ENCODE measurements at regions not wholly inside any gene's neighbourhood (a gene's known extent, or its start where the extent isn't known, plus 50 kb on each side); places are given as distances from the start of the nearest gene placed in this dataset.

DNA sequence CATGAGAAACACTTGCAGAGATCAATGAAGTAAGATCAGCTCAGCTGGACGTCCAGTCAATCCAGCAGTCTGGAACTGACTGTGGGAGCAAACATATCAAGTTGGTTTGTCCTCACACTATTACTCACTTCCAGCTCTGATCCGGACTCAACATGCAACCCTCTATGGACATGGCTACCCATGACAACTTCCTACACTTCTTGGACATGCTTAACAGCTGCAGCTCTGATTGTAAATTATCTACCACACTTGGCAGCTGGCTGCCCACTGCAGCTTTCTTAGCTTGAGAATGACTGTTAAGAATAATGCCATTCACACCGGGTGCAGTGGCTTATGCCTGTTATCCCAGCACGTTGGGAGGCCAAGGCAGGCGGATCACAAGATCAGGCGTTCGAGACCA, 429.8 kb downstream of the EPHA4 start:
- DNase-seq = no peak

DNA sequence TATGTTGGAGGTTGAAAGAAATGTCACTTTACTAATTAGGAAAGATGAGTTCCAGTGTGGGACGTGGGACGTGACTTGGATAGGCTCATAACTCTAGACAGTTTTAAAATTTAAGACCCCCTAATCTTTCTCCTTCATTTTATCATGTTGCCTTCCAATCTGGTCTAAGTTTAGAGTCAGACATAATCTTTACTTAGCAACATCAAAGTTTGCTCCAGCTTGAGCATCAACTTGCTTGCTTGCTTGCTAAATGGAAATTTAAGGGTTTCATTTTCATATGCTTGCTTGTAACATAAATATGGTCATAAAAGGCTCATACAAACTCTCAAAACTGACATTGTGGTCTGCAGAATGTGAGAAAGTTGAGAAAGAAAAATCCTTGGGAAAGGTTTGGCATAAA, 428.9 kb downstream of the EPHA4 start:
- DNase-seq = no peak

DNA sequence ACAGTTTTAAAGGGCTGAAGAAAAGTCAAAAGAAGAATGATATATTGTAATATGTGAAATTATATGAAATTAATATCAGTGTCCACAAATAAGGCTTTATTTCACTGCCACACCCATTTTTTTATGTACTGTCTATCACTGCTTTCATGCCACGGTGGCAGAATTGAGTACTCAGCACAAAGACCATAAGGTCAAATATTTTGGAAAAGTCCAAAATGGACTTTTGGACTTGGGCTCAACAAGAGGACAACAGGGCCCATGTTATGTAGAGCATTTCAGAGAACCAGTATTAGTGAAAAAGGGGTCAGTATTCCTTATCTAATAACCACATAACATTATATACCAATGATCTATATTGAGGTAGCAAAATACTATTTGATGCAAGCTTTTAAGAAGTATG, 427.2 kb downstream of the EPHA4 start:
- no peak for DNase-seq

DNA sequence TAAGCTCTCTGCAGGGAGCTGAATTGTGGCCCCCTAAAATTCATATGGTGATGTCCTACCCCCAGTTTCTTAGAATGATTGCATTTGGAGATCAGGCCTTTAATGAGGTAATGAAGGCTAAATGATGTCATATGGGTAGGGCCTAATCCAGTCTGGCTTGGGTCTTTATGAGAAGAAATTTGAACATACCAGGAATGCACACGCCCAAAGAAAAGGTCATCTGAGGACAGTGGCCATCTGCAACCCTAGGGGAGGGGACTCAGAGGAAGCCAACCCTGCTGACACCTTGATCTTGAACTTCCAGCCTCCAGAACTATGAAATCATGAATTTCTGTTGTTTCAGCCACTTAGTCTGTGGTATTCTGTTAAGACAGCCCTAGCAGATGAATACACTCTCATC, 426.7 kb downstream of the EPHA4 start:
- DNase-seq = no peak

DNA sequence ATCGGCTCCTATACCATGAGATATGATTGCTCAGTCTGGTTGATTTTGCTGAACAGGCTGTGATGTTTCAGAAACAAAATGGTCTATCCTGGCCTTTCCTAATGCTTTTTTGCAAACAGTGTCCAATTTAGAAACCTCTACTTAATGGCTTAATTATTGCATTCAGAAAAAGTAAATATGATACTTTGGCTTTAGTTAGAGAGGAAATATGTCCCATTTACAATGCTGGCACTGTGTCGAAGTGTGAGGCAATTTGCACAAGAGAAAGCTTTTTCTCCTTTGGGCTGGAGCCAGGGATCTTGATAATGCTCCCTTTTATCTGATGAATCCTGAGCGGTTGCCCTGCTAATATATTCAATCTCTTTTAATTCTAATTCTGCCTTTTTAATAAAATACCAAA, 418.9 kb downstream of the EPHA4 start:
- no peak for DNase-seq

DNA sequence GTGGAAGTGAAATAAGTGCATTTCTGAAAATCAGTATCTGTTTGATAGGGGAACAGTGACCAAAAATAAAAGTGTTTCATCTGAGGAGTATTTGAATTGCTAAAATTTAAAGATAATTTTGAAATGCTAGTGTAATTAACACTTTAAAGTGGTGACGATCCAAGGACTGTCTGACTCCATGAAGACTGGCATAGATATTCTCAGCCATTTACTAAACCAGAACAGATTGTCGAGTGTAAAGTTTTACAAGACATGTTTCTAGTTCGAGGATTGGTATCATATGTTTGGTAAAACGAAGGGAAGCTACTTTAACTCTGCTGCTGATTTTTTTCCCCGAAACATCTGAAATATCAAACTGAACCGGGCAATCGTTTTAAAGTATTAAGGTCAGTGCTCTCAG, 417.9 kb downstream of the EPHA4 start:
- no peak for DNase-seq

DNA sequence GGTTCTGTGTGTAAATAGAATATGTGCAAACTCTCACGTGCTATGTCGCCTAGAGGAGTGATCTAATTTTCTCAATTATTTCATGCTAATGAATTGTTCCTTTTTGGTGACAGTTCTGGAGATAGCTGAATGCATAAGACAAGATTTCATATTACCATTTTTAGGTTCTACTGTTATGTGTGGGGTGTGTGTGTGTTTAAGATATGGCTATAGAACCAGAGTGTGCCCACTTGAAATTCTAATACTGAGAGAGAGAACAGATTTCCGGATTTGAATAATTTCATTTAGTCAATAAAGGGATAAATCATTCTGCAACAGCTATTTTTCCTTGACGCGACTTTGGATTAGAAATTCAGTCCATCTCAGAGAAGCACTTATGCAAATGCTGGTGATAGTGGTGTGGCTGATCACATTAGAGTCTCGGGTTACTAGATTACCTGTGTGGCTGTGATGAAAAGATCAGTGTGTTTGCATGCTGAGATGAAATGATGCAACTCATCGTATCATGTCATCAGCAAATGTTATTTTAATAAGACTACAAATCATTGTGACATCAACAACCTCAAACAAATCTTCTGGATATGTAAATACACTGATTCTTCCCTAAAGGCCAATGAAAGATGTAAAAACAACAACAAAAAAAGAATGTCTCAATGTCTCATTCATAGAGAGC, 415.9 kb downstream of the EPHA4 start:
- DNase-seq = no peak

DNA sequence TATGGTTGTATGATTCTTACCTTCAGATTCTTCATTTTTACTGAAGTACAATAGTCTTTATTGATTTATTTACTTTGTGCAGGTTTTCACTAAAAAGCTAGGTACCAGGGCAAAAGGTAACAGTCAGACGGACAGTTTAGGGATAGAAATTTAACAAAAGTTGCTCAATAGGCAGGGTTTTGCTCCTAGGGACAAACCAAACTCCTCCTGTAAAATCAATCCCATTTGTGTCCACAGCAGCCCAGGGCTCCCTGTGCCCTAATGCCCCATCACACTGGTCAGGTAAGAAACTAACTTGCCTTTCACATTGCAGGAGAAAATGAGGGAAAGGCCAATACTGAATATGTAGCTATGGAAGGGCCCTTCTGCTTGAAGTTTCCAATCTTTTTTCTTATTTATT, 410.9 kb downstream of the EPHA4 start:
- no peak for DNase-seq

DNA sequence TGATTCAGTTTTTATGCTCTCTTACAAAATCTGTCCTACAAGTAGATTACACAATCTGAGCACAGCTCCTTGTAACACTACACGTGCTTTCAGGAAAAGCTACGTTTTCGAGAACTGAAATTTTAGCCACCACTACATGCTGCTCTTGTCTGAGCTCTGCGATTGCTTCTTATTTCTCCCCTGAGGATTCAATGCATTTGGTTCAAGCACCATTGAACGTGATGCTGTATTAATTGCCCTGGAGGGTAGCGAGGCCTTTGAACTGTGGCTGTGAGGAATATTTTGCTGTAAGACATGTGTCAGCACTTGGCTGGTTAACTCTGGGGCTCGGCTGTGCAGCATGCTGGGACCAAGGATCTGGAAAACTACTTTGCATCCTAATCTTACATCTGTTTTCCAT, 405.8 kb downstream of the EPHA4 start:
- DNase-seq = no peak

DNA sequence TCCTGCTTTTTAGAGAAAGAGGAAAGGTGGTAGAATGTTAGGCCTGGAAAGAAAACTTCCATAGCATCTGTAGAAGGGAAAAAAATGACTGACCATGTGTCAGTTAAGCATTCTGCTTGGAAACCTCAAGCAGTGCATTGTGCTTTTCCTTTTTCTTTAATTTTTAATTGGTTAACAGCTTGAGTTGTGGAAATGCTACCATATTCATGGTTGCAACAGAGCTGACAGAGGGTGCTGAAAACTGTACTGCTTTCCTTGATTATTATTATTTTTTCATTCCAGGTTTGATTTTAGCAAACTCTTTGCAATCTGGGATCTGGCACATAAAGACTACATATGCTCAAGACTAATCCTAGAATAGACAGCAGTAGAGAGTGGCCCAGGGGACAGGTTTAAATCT, 404.5 kb downstream of the EPHA4 start:
- DNase-seq = no peak

DNA sequence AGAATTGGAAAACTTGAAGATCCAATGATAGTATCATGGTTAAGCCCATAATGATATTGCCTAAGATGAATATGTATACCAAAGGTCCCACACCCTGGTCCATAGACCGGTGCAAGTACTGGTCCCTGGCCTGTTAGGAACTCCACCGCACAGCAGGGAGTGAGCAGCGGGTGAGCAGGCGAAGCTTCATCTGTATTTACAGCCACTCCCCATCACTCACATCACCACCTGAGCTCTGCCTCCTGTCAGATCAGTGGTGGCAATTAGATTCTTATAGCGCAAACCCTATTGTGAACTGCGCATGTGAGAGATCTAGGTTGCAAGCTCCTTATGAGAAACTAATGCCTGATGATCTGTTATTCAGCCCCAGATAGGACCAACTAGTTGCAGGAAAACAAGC, 402.4 kb downstream of the EPHA4 start:
- no peak for DNase-seq

DNA sequence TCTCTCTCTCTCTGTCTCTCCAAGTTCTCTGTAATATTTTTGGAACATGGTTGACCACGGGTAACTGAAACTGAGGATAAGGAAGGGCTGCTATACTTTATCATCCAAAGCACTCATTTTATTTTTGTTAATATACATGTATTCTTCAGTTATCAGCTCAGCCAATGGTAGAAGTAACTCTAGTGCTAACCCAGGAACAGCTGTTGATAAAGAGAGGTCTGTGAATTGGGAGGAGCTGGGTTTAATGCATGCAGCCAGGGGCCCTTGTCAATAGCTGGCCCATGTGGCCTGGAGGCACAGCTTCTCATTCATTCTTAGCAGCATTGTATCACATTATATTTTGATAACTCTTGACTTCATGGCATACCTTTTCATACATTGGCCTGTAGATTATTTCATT, 401.6 kb downstream of the EPHA4 start:
- DNase-seq = no peak

DNA sequence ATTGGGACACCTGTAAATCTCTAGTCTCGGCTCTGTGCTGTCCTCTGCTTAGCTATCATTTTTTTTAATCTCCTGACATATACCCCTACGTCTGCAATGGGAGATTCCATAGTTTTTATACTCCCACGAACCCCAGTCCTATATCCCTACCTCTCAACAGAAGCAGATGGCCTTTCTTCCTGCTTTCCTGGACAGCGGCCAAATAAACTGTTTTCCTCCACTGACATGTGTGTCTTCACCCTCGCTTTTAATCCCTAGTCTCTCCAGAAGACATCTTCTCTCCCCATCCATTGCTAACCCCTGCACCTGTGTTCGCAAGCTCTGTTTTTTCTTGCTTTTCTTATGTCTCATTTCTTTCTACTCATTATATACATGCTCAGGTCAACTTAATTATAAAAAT, 395.4 kb downstream of the EPHA4 start:
- DNase-seq = no peak

DNA sequence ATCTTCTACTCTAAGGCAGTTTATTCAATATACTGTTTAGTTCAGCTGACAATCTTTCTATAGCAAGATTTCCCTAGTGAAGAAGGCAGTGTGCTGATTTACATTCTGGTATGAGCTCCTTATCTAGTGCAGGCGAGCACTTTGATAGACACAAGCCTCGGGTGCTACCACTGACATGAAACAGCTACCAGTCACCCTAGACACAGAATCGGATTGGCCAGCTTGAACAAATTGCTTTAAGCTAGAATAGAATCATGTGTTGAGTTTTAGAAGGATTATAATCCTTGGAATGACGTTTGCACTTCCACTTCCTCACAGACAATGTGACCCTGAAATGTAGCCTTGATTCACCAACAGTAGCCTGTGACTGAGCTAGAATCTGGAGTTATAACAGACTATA, 394.0 kb downstream of the EPHA4 start:
- no peak for DNase-seq

DNA sequence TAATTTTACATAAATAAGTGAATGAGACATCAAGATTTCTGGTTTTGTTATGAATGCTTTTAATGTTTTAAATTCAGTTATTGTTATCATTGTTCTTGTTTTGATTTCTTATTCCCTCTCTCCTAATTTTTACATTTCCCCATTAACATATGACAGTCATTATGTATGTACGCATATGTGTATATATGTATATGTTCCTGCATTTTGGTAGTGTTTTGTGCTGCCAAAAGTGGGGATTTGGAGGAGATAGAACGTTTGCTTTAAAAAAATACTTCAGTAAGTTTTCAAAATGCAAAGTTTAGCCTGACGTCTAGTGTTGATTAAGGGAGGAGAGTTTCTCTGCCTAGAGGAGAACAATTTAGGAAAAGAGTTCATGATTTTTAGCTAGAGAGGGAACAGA, 385.2 kb downstream of the EPHA4 start:
- no peak for DNase-seq

DNA sequence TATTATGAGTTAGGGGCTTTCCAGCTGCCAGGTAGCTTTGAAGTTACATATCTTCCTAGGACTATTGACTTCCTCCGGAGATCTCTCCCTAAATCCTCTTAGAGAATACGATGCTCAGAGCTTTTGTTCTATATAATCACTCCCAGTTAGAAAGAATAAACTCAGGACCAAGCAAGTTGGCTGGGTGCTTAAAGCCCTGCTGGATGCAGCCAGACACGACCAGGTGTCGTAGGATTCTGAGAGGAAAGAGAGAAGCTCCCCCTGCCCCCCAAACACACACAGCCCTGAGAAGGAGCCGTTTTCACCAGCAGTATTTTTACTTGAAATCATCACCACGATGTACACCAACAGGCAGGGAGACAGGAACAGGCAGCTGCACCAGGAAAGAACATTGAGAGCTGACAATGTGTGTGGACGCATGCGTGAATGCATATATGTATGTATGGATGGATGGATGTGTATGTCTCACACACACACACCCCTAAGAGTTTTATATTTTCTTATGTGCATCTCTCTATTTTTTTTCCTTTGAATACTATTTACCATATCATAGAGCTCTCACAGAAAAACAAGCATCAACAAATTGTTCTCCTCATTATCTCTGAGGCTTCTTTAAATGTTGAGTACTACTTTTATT, 382.6 kb downstream of the EPHA4 start:
- no peak for DNase-seq

DNA sequence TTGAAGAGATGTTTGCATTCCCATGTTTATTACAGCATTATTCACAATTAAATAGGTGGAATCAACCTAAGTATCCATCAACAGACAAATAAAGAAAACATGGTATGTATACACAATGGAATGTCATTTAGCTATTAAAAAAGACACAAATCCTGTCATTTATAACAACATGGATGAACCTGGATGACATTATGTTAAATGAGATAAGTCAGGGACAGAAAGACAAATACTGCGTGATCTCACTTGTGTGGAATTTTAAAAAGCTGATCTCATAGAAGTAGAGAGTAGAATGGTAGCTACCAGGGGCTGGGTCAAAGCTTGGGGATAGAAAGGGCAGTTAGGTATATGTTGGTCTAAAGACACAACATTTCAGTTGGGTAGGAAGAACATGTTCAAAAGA, 376.3 kb downstream of the EPHA4 start:
- no peak for DNase-seq

DNA sequence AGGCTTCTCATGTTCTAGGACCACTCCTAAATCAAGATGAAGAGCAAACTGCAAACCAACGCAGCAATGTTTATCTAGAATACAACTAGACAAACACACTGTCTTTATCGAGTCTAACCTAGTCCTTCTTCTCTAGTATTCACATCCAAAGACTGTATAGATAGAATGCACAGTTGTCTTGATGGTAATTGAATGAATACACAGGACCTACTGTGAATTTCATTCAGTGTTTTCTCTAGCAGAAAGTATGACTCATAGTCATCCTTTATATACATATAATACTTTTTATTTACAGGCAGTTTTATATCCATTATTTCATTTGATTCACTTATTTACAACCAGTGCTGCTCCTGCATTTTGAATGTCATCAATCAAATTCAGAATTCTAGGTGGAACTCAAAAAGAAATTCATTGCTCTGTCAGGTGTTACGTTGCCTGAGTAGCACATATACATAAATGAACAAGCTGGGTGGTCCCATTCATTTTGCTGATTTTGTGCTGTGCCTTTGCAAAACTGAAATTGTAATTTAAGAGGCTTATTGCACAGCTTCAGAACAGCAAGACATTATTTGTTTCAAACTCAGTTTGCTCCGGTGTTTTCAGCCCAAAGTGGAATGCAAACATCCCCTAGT, 374.8 kb downstream of the EPHA4 start:
- DNase-seq = no peak

DNA sequence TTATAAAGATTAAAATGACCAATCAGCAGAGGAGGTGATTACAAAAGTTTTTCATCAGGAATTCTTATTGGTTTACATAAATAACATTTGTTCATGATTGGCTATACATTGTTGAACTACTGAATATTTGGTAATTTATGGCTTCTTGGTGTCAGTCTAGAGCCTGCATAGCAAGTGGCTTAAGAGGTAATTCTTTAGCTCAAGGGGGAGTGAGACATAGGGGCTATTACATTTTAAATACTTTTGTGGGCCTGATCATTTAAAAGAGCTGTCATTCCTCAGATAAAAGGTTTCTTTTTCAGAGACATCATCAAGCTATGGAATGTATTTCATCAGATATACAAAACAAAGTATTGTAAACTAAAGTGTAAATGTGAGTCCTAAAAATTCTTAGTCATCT, 373.8 kb downstream of the EPHA4 start:
- DNase-seq = no peak

DNA sequence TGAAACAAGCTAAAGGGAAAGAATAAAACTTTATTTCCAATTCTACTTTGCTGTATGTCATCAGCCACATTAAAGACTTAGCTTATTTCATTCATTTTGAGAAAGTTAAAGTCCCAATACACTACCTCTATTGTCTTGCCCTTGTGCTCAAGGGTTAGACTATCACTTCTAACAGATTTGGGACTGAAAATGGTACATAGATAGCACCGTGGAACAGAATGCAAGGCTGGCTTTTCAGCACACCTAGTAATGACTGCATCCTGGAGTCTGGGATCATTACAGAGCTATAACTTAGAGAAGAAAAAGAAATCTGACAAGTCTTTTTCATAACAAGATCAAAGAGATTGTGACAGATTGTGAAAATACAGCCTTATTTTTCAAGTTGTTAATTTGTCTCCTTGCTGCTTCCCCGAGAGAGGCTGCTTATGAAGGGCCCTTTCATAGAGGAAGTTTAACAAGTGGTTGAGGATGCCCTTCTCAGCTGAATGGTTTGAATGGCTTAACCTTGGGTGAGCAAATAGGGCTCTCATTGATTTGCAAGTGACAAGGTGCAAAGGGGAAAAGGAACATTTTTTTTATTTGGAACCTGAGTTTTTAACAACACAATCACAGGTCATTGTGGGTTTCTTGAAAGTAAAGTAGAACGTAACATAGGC, 371.8 kb downstream of the EPHA4 start:
- DNase-seq = no peak

DNA sequence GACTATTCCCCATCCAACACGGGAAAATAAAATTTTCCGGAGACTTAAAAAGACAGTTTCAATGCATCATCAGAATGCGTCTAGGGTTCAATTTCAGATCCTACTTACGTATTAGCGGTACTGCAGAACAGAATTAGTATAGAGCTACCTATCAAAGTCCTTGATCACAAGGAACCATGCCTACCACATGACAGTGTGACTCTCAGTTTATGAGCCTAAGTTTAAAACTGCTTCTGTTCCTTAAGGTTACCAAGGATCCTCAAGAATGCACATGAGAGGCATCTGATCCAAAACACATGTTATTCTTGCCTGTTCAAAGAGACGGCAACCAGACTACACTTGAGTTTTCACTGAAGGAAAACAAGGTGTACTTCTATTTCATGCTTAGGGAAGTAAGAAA, 369.7 kb downstream of the EPHA4 start:
- DNase-seq = no peak

DNA sequence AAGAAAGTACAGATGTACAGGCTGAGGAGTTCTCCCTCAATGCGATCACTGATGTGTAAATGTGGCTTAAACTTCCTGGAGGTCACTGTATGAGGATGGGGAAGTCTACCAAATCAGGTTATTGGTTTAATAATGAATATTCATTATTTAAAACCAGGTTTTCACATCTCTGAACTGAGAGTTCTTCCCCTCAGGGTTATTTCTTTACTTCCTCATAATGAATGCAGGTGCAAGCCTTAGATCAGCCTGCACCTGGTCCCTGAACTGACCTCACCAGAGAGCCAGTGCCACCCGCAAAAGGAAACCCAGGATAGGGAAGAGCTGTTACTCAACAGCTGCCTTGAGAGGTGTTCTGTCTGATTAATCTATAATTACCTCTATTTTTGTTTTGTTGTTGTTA, 369.0 kb downstream of the EPHA4 start:
- DNase-seq = no peak

DNA sequence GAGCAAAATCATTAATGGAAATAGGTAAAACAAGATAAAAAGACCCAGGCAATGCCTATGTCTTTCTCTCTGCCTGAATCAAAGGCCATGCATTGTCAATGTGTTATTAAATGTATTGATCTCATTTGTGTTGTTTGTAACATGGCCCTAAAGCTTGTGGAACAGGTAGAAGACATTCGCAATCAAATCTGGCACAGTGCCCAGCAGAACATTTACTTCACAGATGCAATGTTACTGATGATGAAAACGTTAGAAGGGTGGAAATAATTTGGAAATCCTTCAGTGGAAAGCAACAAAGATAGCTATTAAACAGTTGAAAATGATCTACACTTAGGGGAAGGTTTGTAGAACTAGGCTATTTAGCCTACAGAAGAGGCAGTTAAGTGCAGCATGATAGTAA, 368.2 kb downstream of the EPHA4 start:
- no peak for DNase-seq

DNA sequence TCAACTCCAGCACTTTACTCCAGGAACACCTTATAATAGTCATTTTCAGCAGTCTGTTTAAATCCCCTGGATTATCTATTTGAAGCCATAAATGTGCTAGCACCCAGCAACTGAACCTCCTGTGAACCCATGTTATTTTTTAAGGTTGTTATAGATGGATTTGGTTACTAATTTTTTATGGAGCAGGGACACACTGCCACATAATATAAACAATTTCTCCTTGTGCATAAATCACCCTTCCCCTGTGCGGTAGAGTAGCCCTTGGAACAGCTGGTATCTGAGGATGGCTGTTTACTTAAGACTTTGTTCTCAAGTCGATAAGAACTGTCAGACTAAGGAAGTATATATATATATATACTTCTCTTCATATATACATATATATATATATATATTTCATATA, 367.4 kb downstream of the EPHA4 start:
- no peak for DNase-seq
